B cell (primary cell): ENCODE measurements at regions not wholly inside any gene's neighbourhood (a gene's known extent, or its start where the extent isn't known, plus 50 kb on each side); places are given as distances from the start of the nearest gene placed in this dataset.

ENCODE experiments used
- ATAC-seq: fragments of 200-7000 bp; cut with Tn5 transposase; one replicate; pipeline ENCODE4 v1.10.0; 2021; ENCODE audit warnings: low read depth, mild to moderate bottlenecking, moderate number of reproducible peaks, moderate library complexity
- CTCF ChIA-PET: fragments of 350-600 bp; sonication (Branson Sonifier 250); formaldehyde crosslinking; loops from one replicate; lab custom pipeline; 2021; ENCODE audit warnings: antibody characterized with exemption, inconsistent platforms; lab: Charles Lee
- POLR2A ChIA-PET: fragments of 350-600 bp; sonication (Branson Sonifier 250); formaldehyde crosslinking; loops from one replicate; lab custom pipeline; 2021; ENCODE audit warnings: antibody characterized with exemption; lab: Charles Lee
- DNase-seq: peaks from one replicate; pipeline ENCODE4 v3.0.0; 2013
- H2AFZ ChIP-seq: 2 replicates; pipeline ENCODE4 v1.6.1; 2012; ENCODE audit warnings: mild to moderate bottlenecking, low read depth, low read length; ENCODE audit not compliant: insufficient read depth, poor library complexity, severe bottlenecking
- H3K27ac ChIP-seq, 2 donors: 1 replicate in 1 of 2; 2 replicates in 1 of 2; pipeline ENCODE4 v1.5.1; 2012 to 2013; ENCODE audit warnings: low read length in 2 of 2, mild to moderate bottlenecking in 2 of 2, moderate library complexity in 1 of 2
- H3K27me3 ChIP-seq, 4 experiments: fragments of 200-600 bp in 1 of 4; sonication (generic) in 1 of 4; replicated peaks in 1 of 4; 1 replicate in 2 of 4; 2 replicates in 2 of 4; pipeline versions ENCODE4 v1.6.1 to v1.7.0; 2013 to 2016; ENCODE audit warnings: low read length in 3 of 4, mild to moderate bottlenecking in 2 of 4, mixed read lengths in 1 of 4, moderate library complexity in 1 of 4; ENCODE audit not compliant: insufficient read depth in 4 of 4, control insufficient read depth in 3 of 4; ENCODE audit errors: control extremely low read depth in 1 of 4
- H3K36me3 ChIP-seq, 2 experiments: replicated peaks in 1 of 2; 1 replicate in 1 of 2; 2 replicates in 1 of 2; pipeline versions ENCODE4 v1.6.1 to v1.7.1; 2013; ENCODE audit warnings: low read length in 1 of 2; ENCODE audit not compliant: insufficient read depth in 2 of 2, control insufficient read depth in 1 of 2; ENCODE audit errors: control extremely low read depth in 1 of 2, extremely low read depth in 1 of 2
- H3K4me1 ChIP-seq, 2 donors: fragments of 200-600 bp in 1 of 2; sonication (generic) in 1 of 2; 1 replicate in 1 of 2; 2 replicates in 1 of 2; pipeline versions ENCODE4 v1.5.1 to v1.6.1; 2013 to 2017; ENCODE audit warnings: low read length in 2 of 2; ENCODE audit not compliant: control insufficient read depth in 2 of 2, insufficient read depth in 2 of 2
- H3K4me2 ChIP-seq: replicated peaks from 2 replicates; pipeline ENCODE3; 2012; ENCODE audit warnings: mild to moderate bottlenecking, low read depth, low read length; ENCODE audit not compliant: poor library complexity, severe bottlenecking
- H3K4me3 ChIP-seq, 5 experiments: fragments of 200-600 bp in 1 of 5; sonication (generic) in 1 of 5; 1 replicate in 3 of 5; 2 replicates in 2 of 5; pipeline versions ENCODE4 v1.5.1 to v1.7.0; 2011 to 2016; ENCODE audit warnings: low read length in 4 of 5, mild to moderate bottlenecking in 4 of 5, low read depth in 2 of 5, control low read depth in 1 of 5, moderate library complexity in 1 of 5; ENCODE audit not compliant: insufficient read depth in 1 of 5; ENCODE audit errors: control extremely low read depth in 1 of 5, extremely low read depth in 1 of 5
- H3K79me2 ChIP-seq: fragments of 200-600 bp; sonication (generic); one replicate; pipeline ENCODE4 v1.6.0; 2016; ENCODE audit warnings: low read length; ENCODE audit not compliant: control insufficient read depth, insufficient read depth
- H3K9ac ChIP-seq: fragments of 200-600 bp; sonication (generic); 2 replicates; pipeline ENCODE4 v1.6.1; 2017; ENCODE audit warnings: mild to moderate bottlenecking, low read length, moderate library complexity
- H3K9me3 ChIP-seq, 3 donors: one replicate each; pipeline versions ENCODE4 v1.6.1 to v1.7.1; 2013; ENCODE audit warnings: low read length in 2 of 3; ENCODE audit not compliant: control insufficient read depth in 2 of 3, insufficient read depth in 1 of 3; ENCODE audit errors: control extremely low read depth in 1 of 3
- H4K20me1 ChIP-seq: 2 replicates; pipeline ENCODE4 v1.6.0; 2012; ENCODE audit warnings: mild to moderate bottlenecking, low read length; ENCODE audit not compliant: insufficient read depth, control insufficient read depth, poor library complexity, severe bottlenecking
- H3K27ac Mint-ChIP-seq: one replicate; pipeline ENCODE4 v1.8.0; 2021; ENCODE audit warnings: mixed read lengths
- H3K27me3 Mint-ChIP-seq: one replicate; pipeline ENCODE4 v1.8.0; 2021; ENCODE audit warnings: mixed read lengths
- H3K4me1 Mint-ChIP-seq: one replicate; pipeline ENCODE4 v1.8.0; 2021; ENCODE audit warnings: mixed read lengths
- H3K4me3 Mint-ChIP-seq: one replicate; pipeline ENCODE4 v1.8.0; 2021; ENCODE audit warnings: mixed read lengths
- H3K9me3 Mint-ChIP-seq: one replicate; pipeline ENCODE4 v1.8.0; 2022; ENCODE audit warnings: mixed read lengths; ENCODE audit not compliant: insufficient read depth
- CTCF ChIP-seq: fragments of 200-600 bp; IDR thresholded peaks from one replicate; pipeline ENCODE4 v1.8.0; 2022; ENCODE audit warnings: antibody characterized with exemption, mild to moderate bottlenecking
- EZH2 ChIP-seq: IDR thresholded peaks from 2 replicates; pipeline ENCODE4 v1.6.1; 2012; ENCODE audit warnings: borderline replicate concordance, low read depth, mild to moderate bottlenecking, moderate library complexity, low read length; ENCODE audit not compliant: insufficient read depth, poor library complexity, severe bottlenecking
- WGBS: methylation state at CpG from one replicate; pipeline ENCODE4 v1.1.5; 2013; ENCODE audit warnings: missing lambda C conversion rate; ENCODE audit not compliant: insufficient coverage; 5-methylcytosine and 5-hydroxymethylcytosine counted together
- intact Hi-C: fragments of 100-400 bp; cut with micrococcal nuclease; formaldehyde crosslinking; loops from one replicate; pipeline ENCODE4 v1.10.0; 2022

- intact Hi-C loops, result no loop called here
- H3K4me3 Mint-ChIP-seq, result no peak overlapping the region
- Histone ChIP-seq H3K9ac (no peak overlapping the region), H2AFZ (no peak overlapping the region), H4K20me1 (no peaks in the 10 kb centered on the region), H3K4me2 (no peak overlapping the region), H3K4me1 (no peaks in the 10 kb centered on the region), H3K36me3 (no peaks in the 10 kb centered on the region), H3K79me2 (no peaks in the 10 kb centered on the region), H3K4me3 (no peak overlapping the region), H3K9me3 (no peaks in the 10 kb centered on the region), H3K27ac (no peak overlapping the region), H3K27me3 (no peaks in the 10 kb centered on the region)
- POLR2A ChIA-PET, result no interaction called here
- no peak for TF ChIP-seq CTCF
- no peak for TF ChIP-seq EZH2
- WGBS, result no CpG with 5 or more reads among the region's 1 CpG
- H3K9me3 Mint-ChIP-seq, result no peaks in the 10 kb centered on the region
- H3K27ac Mint-ChIP-seq, result no peak overlapping the region
- DNase-seq (no peak), ATAC-seq (no peak)
- H3K27me3 Mint-ChIP-seq, result no peaks in the 10 kb centered on the region
- CTCF ChIA-PET, result no interaction called here
- no peaks in the 10 kb centered on the region for H3K4me1 Mint-ChIP-seq
Measured at GRCh38 chr11:81022057-81022456, 1581.2 kb upstream of the TENM4 start.

- Histone ChIP-seq H4K20me1 (no peaks in the 10 kb centered on the region), H3K36me3 (no peaks in the 10 kb centered on the region), H3K9me3 (no peaks in the 10 kb centered on the region), H3K4me2 (no peak overlapping the region), H3K79me2 (no peaks in the 10 kb centered on the region), H3K27me3 (no peaks in the 10 kb centered on the region), H3K27ac (no peak overlapping the region), H2AFZ (no peak overlapping the region), H3K4me1 (no peaks in the 10 kb centered on the region), H3K9ac (no peak overlapping the region), H3K4me3 (no peak overlapping the region)
- intact Hi-C loops, result no loop called here
- Mint-ChIP-seq H3K9me3 (peaks cover 5% of the 10 kb centered on the region), H3K27ac (no peak overlapping the region), H3K4me3 (no peak overlapping the region), H3K4me1 (no peaks in the 10 kb centered on the region), H3K27me3 (no peaks in the 10 kb centered on the region)
- CTCF ChIA-PET, result no interaction called here
- DNase-seq (no peak), ATAC-seq (no peak)
- no CpG with 5 or more reads among the region's 3 CpGs for WGBS
- POLR2A ChIA-PET, result no interaction called here
- no peak for TF ChIP-seq CTCF
- no peak for TF ChIP-seq EZH2
Measured at GRCh38 chr11:81010631-81011030, 1569.8 kb upstream of the TENM4 start.
